Astrocyte of the cerebellum (primary cell): ENCODE measurements at regions not wholly inside any gene's neighbourhood (a gene's known extent, or its start where the extent isn't known, plus 50 kb on each side); places are given as distances from the start of the nearest gene placed in this dataset.

Experiments used
- DNase-seq: peaks from one replicate; pipeline ENCODE4 v3.0.0-alpha.2; 2011; ENCODE audit warnings: low read depth
- H3K4me3 ChIP-seq: 2 replicates; pipeline ENCODE4 v1.5.1; 2011; ENCODE audit warnings: mild to moderate bottlenecking, low read depth, low read length, moderate library complexity
- in situ Hi-C: cut with HindIII; loops from 2 replicates; pipeline ENCODE4 v1.10.0; 2017; ENCODE audit warnings: low sequenced_read_pairs
- TF ChIP-seq, protein P1 (sequence below): IDR thresholded peaks from 2 replicates; pipeline ENCODE4 v1.5.1; 2012; ENCODE audit warnings: low read length, low read depth, moderate library complexity, mild to moderate bottlenecking; ENCODE audit errors: missing control alignments

DNA sequence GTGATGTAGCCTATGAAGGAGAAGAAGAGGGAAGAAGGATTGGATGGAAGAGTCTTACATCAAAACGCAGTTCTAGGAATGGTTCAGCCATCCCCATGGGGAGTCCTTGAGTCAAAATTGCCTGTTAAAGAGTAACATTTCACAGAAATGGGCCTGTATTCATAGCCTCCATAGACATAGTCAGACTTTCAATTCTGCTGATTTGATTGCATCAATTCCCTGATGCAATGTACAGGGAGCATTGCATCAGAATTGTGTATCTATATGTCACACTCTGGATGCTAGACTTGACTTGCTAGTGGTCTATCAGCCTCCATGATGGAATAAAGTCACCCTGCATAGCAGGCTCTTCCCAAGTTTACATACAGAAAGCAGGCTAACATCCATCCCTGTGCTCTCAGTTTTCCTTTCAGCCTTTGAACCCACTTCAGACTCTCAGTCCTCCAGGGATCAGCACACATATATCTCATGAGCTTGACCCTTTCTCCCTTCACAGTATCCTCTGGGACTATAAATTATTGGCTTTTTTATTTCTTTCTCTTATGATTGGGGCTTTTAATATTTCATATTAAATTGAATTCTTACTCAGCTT, 1111.7 kb upstream of the B3GALT2 start:
- DNase-seq: no peak
- in situ Hi-C loops: loop anchor here (25.0 kb wide), 1 partner anchor 1111 kb away; the partner anchor contains the start of gene B3GALT2
- H3K4me3 ChIP-seq: no peak overlapping the region
- TF ChIP-seq, protein P1, sequence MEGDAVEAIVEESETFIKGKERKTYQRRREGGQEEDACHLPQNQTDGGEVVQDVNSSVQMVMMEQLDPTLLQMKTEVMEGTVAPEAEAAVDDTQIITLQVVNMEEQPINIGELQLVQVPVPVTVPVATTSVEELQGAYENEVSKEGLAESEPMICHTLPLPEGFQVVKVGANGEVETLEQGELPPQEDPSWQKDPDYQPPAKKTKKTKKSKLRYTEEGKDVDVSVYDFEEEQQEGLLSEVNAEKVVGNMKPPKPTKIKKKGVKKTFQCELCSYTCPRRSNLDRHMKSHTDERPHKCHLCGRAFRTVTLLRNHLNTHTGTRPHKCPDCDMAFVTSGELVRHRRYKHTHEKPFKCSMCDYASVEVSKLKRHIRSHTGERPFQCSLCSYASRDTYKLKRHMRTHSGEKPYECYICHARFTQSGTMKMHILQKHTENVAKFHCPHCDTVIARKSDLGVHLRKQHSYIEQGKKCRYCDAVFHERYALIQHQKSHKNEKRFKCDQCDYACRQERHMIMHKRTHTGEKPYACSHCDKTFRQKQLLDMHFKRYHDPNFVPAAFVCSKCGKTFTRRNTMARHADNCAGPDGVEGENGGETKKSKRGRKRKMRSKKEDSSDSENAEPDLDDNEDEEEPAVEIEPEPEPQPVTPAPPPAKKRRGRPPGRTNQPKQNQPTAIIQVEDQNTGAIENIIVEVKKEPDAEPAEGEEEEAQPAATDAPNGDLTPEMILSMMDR: no peak

DNA sequence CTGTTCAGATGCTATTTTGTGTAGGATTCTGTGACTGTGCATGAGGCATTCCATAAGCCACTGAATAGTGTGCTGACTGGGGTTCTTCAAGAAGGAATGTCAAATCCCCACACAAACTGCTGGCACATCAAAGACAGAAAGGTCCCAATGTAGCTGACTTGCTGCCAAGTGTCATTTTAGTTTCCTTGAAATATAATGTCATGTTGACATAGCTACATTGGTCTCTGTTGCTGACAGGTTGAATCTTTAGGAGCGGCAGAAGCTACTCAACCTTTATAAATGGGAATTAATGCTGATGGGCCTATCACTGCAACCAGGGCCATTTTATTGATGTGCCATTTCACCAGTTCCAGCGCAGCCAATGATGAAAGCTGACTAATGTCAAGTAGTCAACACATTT, 1110.7 kb upstream of the B3GALT2 start:
- no peak for DNase-seq
- H3K4me3 ChIP-seq: no peak overlapping the region
- in situ Hi-C loops: loop anchor here (25.0 kb wide), 1 partner anchor 1110 kb away; the partner anchor contains the start of gene B3GALT2
- TF ChIP-seq, protein P1: no peak

DNA sequence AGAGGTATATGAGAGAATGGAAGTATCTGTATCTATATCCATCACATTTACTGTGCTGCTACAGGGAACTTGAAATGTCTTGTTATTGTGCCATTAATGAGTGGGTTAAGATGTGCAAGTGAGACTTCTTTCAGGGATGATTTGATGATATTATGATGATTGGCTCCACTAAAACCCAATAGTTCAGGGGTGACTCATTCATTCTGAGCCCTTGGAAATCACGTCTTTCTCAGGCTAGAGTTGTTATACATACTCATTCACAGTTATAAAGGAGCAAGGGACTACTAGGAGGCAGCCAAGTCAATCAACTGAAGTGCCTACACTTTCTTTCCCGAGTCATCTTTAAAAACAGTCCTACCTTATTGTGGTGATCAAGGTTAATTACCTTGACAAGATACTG, 1109.8 kb upstream of the B3GALT2 start:
- no peak for DNase-seq
- H3K4me3 ChIP-seq: no peak overlapping the region
- TF ChIP-seq, protein P1: no peak
- in situ Hi-C loops: loop anchor here (25.0 kb wide), 1 partner anchor 1109 kb away; the partner anchor contains the start of gene B3GALT2

DNA sequence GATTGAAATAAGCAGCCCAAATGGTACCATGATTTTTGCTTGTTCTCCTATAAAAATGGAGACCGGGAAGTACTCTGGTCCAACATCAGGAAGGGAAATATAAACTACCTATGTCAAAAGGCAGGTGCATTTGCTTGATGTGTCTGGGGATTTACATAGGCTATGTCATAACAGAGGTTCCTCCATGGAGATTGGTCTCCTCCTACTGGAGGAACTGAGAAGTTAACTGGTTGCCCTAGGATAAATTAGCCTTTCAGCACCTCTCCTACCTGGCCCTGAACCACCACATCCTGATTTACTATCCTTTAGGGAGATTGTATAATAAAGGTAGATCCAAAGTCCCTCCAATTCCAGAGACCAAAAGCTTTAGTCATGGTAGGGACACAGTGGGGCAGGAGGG, 1109.3 kb upstream of the B3GALT2 start:
- in situ Hi-C loops: loop anchor here (25.0 kb wide), 1 partner anchor 1108 kb away; the partner anchor contains the start of gene B3GALT2
- H3K4me3 ChIP-seq: no peak overlapping the region
- peak; percentile 26 for DNase-seq
- TF ChIP-seq, protein P1: peak; percentile 73

DNA sequence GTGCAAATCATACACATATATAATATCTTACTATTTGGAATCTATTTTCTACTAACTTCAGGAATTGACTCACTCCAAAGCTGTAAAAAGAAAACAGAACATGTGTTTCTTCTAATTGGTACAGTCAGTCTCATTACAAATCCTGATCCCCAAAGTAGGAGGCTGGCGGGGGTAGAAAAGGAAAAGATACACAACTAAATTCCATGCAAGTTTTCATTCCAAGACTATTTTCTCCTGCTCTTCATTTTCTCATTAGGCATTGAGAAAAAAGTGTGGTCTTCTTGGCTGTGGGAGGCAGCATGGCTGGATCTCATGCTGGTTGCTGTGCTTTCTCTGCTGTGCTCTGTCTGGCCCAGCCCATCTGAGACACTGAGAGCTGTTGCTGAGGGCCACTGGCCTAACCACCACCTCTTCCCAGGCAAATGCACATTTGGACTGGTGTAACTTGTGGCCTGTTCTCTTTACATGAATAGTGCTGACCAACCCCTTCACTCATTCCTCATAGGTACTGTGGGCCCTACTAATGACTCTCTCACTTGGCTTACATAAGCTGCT, 1107.5 kb upstream of the B3GALT2 start:
- DNase-seq: no peak
- in situ Hi-C loops: loop anchor here (25.0 kb wide), 1 partner anchor 1107 kb away; the partner anchor contains the start of gene B3GALT2
- TF ChIP-seq, protein P1: no peak
- H3K4me3 ChIP-seq: no peak overlapping the region

DNA sequence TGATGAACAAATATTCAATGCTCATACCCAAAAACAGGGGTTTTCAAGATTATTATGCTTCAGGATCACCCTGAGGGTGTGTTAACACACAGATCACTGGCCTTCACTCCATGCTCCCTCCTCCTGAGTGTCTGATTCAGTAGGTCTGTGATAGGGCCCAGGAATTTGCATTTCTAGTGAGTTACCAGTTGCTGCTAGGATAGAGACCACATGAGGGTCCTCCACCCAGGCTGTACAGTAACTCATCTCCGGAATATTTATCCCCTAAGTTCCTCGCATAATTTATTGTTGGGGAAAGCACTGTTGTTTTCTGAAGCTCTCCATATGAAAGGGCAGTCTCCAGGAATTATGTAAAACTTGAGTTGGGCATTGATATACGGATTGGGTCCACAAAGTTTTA, 1106.6 kb upstream of the B3GALT2 start:
- H3K4me3 ChIP-seq: no peak overlapping the region
- in situ Hi-C loops: loop anchor here (25.0 kb wide), 1 partner anchor 1106 kb away; the partner anchor contains the start of gene B3GALT2
- no peak for DNase-seq
- TF ChIP-seq, protein P1: no peak
